Gastrocnemius medialis (tissue), 4 donors: ENCODE measurements at regions not wholly inside any gene's neighbourhood (a gene's known extent, or its start where the extent isn't known, plus 50 kb on each side); places are given as distances from the start of the nearest gene placed in this dataset.

Experiments
- CTCF ChIP-seq, 5 experiments: fragments of 450-650 bp in 3 of 5; fragments of 200-600 bp in 2 of 5; sonication (generic) in 2 of 5; IDR thresholded peaks in 4 of 5; conservative IDR thresholded peaks in 1 of 5; 1 replicate in 4 of 5; 2 replicates in 1 of 5; pipeline ENCODE4 v1.5.1; 2016 to 2019; ENCODE audit warnings: antibody characterized with exemption in 5 of 5, mild to moderate bottlenecking in 3 of 5, moderate library complexity in 3 of 5
- POLR2A ChIP-seq, 2 donors: fragments of 450-650 bp; IDR thresholded peaks; one replicate each; pipeline ENCODE4 v1.6.1; 2017; ENCODE audit warnings: antibody characterized with exemption in 2 of 2, mild to moderate bottlenecking in 2 of 2, moderate library complexity in 2 of 2

- TF ChIP-seq CTCF (IDR thresholded peaks at IDR 0.05 in 4 of 5, conservative IDR thresholded peaks at IDR 0.05 in 1 of 5), result no peak
- TF ChIP-seq POLR2A (IDR thresholded peaks at IDR 0.05), result no peak
Measured at GRCh38 chr5:118042076-118042475, 946.3 kb downstream of the DTWD2 start.
